Keratinocyte (primary cell): ENCODE measurements at regions not wholly inside any gene's neighbourhood (a gene's known extent, or its start where the extent isn't known, plus 50 kb on each side); places are given as distances from the start of the nearest gene placed in this dataset.

Source experiments
- DNase-seq: peaks from one replicate; pipeline ENCODE4 v3.0.0-alpha.2; 2011; ENCODE audit warnings: low read depth, missing footprints, low spot score
- FAIRE-seq: peaks from 2 replicates; lab custom pipeline; 2011; peaks lifted over from hg19 to GRCh38; lab: Jason Lieb, UNC
- H2AFZ ChIP-seq: 2 replicates; pipeline ENCODE4 v1.6.0; 2012; ENCODE audit warnings: low read length, control low read depth, inconsistent platforms; ENCODE audit not compliant: control insufficient read depth
- H3K27ac ChIP-seq: 2 replicates; pipeline ENCODE4 v1.5.1; 2011; ENCODE audit warnings: low read length; ENCODE audit not compliant: control insufficient read depth, insufficient read depth
- H3K27me3 ChIP-seq: 3 replicates; pipeline ENCODE4 v1.6.0; 2011; ENCODE audit warnings: low read length; ENCODE audit not compliant: control insufficient read depth, insufficient read depth; ENCODE audit errors: extremely low read depth
- H3K36me3 ChIP-seq, 2 experiments: 2 replicates in 1 of 2; 3 replicates in 1 of 2; pipeline ENCODE4 v1.5.1; 2011; ENCODE audit warnings: low read length in 2 of 2, mild to moderate bottlenecking in 1 of 2; ENCODE audit not compliant: control insufficient read depth in 2 of 2, insufficient read depth in 2 of 2; ENCODE audit errors: extremely low read depth in 1 of 2
- H3K4me1 ChIP-seq: 3 replicates; pipeline ENCODE4 v1.5.1; 2011; ENCODE audit warnings: low read length; ENCODE audit not compliant: control insufficient read depth, insufficient read depth; ENCODE audit errors: extremely low read depth
- H3K4me2 ChIP-seq: 3 replicates; pipeline ENCODE4 v1.6.0; 2011; ENCODE audit warnings: low read depth, low read length; ENCODE audit not compliant: control insufficient read depth, insufficient read depth; ENCODE audit errors: extremely low read depth
- H3K4me3 ChIP-seq, 3 experiments: fragments of 200-600 bp in 1 of 3; sonication (generic) in 1 of 3; 2 replicates in 2 of 3; 3 replicates in 1 of 3; pipeline ENCODE4 v1.5.1; 2011 to 2016; ENCODE audit warnings: low read length in 3 of 3, mild to moderate bottlenecking in 3 of 3, control low read depth in 2 of 3, inconsistent platforms in 1 of 3, low read depth in 1 of 3, mixed read lengths in 1 of 3, mixed run types in 1 of 3, moderate library complexity in 1 of 3; ENCODE audit not compliant: control insufficient read depth in 2 of 3, insufficient read depth in 2 of 3; ENCODE audit errors: extremely low read depth in 1 of 3
- H3K79me2 ChIP-seq: 2 replicates; pipeline ENCODE4 v1.6.0; 2012; ENCODE audit warnings: low read length; ENCODE audit not compliant: control insufficient read depth, insufficient read depth
- H3K9ac ChIP-seq: 3 replicates; pipeline ENCODE4 v1.6.0; 2011; ENCODE audit warnings: low read length; ENCODE audit not compliant: control insufficient read depth, insufficient read depth; ENCODE audit errors: extremely low read depth
- H3K9me1 ChIP-seq: 3 replicates; pipeline ENCODE4 v1.6.0; 2011; ENCODE audit warnings: low read length; ENCODE audit not compliant: control insufficient read depth, insufficient read depth; ENCODE audit errors: extremely low read depth
- H3K9me3 ChIP-seq: 2 replicates; pipeline ENCODE4 v1.5.1; 2012; ENCODE audit warnings: low read depth, low read length; ENCODE audit not compliant: control insufficient read depth
- H4K20me1 ChIP-seq: 3 replicates; pipeline ENCODE4 v1.6.0; 2011; ENCODE audit warnings: low read length; ENCODE audit not compliant: control insufficient read depth, insufficient read depth; ENCODE audit errors: extremely low read depth
- CTCF ChIP-seq, 3 experiments: IDR thresholded peaks in 1 of 3; conservative IDR thresholded peaks in 1 of 3; optimal IDR thresholded peaks in 1 of 3; 2 replicates in 2 of 3; 3 replicates in 1 of 3; pipeline versions ENCODE3 to v1.5.1; 2011; ENCODE audit warnings: low read length in 3 of 3, mild to moderate bottlenecking in 3 of 3, moderate library complexity in 2 of 3, control low read depth in 1 of 3, inconsistent platforms in 1 of 3; ENCODE audit not compliant: insufficient read depth in 2 of 3; ENCODE audit errors: extremely low read depth in 1 of 3
- EZH2 ChIP-seq: IDR thresholded peaks from one replicate; pipeline ENCODE4 v1.6.1; 2012; ENCODE audit warnings: inconsistent platforms, mild to moderate bottlenecking, low read length, moderate library complexity
- dilution Hi-C: fragments of 300-500 bp; cut with MboI; formaldehyde crosslinking; loops from one replicate; pipeline ENCODE4 v1.7.0; 2020; ENCODE audit warnings: low sequenced_read_pairs; ENCODE audit not compliant: extremely low pct_ligation_motif_present

DNA sequence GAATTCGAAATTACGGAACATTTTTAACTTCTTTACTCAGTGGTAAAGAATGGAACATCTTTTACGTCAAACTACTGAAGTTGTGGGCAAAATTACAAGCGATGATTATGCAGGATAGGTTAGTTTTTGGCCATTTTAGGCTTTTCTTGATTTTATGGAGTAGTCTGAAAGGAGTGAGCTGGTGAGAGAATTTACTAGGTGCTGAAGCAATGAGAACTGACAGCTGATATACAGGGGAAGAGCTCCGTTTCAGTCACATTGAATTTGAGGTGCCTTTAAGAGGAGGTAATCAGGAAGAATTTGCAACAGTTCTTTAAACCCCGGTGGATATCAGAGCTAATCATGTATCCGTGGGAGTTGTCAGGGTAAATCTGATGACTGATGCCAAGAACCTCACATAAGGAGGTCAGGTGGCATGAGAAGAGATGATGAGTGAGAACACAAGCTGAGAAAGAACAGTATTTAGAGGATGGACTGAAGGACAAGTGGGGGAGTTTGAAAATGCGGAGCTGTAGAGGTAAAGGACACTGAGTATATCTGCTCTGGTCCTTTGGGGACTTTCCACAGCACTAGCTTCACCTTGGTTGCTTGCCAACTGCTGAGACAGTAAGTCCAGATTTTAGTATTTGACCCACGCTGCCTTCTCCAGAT is 104.3 kb downstream of the AHR start:
- Histone ChIP-seq H3K27ac (no peak overlapping the region), H3K4me1 (no peaks in the 10 kb centered on the region), H3K4me3 (no peak overlapping the region), H3K79me2 (no peaks in the 10 kb centered on the region), H3K9ac (no peak overlapping the region), H3K9me3 (no peaks in the 10 kb centered on the region), H3K27me3 (no peaks in the 10 kb centered on the region), H2AFZ (no peak overlapping the region), H3K36me3 (no peaks in the 10 kb centered on the region), H3K9me1 (no peaks in the 10 kb centered on the region), H4K20me1 (no peaks in the 10 kb centered on the region), H3K4me2 (no peak overlapping the region)
- FAIRE-seq, result no peak
- dilution Hi-C loops, result no loop called here
- DNase-seq, result no peak
- TF ChIP-seq EZH2, result no peak
- no peak for TF ChIP-seq CTCF (optimal IDR thresholded peaks at IDR 0.05 in 1 of 3, IDR thresholded peaks at IDR 0.05 in 1 of 3, conservative IDR thresholded peaks at IDR 0.05 in 1 of 3; ENCODE audit: extremely low read depth in 1 of 3, insufficient read depth in 2 of 3, low read length in 3 of 3)

GRCh38 chr7:17404006-17404405 is 105.6 kb downstream of the AHR start:
- no peaks in the 10 kb centered on the region for H3K79me2 ChIP-seq
- no peaks in the 10 kb centered on the region for H3K27me3 ChIP-seq
- no peak overlapping the region for H3K4me3 ChIP-seq
- H2AFZ ChIP-seq, result no peak overlapping the region
- H3K9ac ChIP-seq, result no peak overlapping the region
- H3K27ac ChIP-seq, result no peak overlapping the region
- no peak for TF ChIP-seq EZH2
- TF ChIP-seq CTCF (optimal IDR thresholded peaks at IDR 0.05 in 1 of 3, IDR thresholded peaks at IDR 0.05 in 1 of 3, conservative IDR thresholded peaks at IDR 0.05 in 1 of 3; ENCODE audit: extremely low read depth in 1 of 3, insufficient read depth in 2 of 3, low read length in 3 of 3), result no peak
- H3K4me1 ChIP-seq, result no peaks in the 10 kb centered on the region
- no peaks in the 10 kb centered on the region for H3K9me1 ChIP-seq
- no peaks in the 10 kb centered on the region for H3K36me3 ChIP-seq
- no peaks in the 10 kb centered on the region for H3K9me3 ChIP-seq
- dilution Hi-C loops, result no loop called here
- H4K20me1 ChIP-seq, result no peaks in the 10 kb centered on the region
- FAIRE-seq (no peak), DNase-seq (no peak)
- no peak overlapping the region for H3K4me2 ChIP-seq
